ENCODE measurements at regions not wholly inside any gene's neighbourhood (a gene's known extent, or its start where the extent isn't known, plus 50 kb on each side); places are given as distances from the start of the nearest gene placed in this dataset.

- TF ChIP-seq, protein P1, sequence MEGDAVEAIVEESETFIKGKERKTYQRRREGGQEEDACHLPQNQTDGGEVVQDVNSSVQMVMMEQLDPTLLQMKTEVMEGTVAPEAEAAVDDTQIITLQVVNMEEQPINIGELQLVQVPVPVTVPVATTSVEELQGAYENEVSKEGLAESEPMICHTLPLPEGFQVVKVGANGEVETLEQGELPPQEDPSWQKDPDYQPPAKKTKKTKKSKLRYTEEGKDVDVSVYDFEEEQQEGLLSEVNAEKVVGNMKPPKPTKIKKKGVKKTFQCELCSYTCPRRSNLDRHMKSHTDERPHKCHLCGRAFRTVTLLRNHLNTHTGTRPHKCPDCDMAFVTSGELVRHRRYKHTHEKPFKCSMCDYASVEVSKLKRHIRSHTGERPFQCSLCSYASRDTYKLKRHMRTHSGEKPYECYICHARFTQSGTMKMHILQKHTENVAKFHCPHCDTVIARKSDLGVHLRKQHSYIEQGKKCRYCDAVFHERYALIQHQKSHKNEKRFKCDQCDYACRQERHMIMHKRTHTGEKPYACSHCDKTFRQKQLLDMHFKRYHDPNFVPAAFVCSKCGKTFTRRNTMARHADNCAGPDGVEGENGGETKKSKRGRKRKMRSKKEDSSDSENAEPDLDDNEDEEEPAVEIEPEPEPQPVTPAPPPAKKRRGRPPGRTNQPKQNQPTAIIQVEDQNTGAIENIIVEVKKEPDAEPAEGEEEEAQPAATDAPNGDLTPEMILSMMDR (IDR thresholded peaks at IDR 0.05; ENCODE audit: poor library complexity), result no peak
- no peak for TF ChIP-seq EZH2phosphoT487 (IDR thresholded peaks at IDR 0.05; ENCODE audit: low read depth, severe bottlenecking, unreplicated experiment)
These were observed 82.3 kb upstream of the TMEM45B start for GRCh38 chr11:129733384-129733783.

Data from hepatocyte (in vitro differentiated cells).